ENCODE measurements at regions not wholly inside any gene's neighbourhood (a gene's known extent, or its start where the extent isn't known, plus 50 kb on each side); places are given as distances from the start of the nearest gene placed in this dataset.
"Not testable (repeated sequence)": the region's sequence is repeated elsewhere in the genome, so short reads cannot be mapped to it uniquely, and the experiment has no call there.

DNA sequence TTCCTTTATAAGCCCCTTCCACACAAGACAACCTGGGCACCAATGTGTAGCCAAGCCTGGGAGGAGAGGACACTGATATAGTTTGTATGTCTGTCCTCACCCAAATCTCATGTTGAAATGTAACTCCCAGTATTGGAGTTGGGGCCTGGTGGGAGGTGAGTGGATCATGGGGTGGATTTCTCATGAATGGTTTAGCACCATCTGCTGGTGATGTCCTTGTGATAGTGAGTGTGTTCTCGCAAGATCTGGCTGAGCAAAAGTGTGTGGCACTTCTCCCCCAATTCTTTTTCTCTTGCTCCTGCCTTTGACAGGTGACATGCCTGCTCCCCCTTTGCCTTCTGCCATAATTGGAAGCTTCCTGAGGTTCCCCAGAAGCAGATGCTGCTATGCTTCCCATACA, 135.8 kb downstream of the USP31 start:
- DNase-seq (ENCODE audit: low spot score) = peak; percentile 9
- in situ Hi-C loops (cut with HindIII; ENCODE audit: low sequenced_read_pairs) = no loop called here

DNA sequence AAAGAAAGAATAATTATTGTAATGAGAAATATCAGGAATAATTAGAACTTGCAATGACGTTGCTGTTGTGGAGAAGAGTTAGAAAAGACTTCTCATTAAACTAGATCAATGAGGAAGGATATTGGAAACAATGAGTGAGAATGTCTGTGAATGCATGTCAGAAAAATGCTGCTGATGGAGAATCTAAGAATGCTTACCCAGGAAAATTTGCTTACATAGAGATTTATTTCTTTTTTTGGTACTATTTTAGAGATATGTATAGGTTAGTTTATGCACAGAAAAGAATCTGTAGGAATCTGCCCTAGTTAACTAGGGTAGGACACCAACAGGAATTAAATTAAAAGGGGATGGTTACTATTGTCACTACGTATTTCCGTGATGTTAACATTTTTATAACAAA, 140.2 kb downstream of the USP31 start:
- no peak for DNase-seq (ENCODE audit: low spot score)
- in situ Hi-C loops (cut with HindIII; ENCODE audit: low sequenced_read_pairs) = no loop called here

DNA sequence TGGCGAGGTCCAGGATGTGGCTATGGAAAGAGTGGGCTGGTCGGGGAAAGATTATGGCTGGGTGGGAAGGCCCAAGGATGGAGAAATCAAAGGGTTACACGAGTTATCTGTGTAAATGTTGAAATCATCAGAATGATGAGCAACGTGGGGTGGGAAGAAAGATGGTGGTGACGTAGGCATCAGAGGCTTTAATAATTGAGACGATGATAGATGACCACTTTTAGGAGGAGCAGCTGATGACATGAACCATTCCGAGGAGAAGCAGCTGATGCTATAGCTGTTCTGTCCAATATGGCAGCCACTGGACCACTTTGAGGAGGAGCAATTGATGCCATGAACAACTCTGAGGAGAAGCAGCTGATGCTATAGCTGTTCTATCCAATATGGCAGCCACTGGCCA, 141.2 kb downstream of the USP31 start:
- no peak for DNase-seq (ENCODE audit: low spot score)
- in situ Hi-C loops (cut with HindIII; ENCODE audit: low sequenced_read_pairs) = no loop called here

DNA sequence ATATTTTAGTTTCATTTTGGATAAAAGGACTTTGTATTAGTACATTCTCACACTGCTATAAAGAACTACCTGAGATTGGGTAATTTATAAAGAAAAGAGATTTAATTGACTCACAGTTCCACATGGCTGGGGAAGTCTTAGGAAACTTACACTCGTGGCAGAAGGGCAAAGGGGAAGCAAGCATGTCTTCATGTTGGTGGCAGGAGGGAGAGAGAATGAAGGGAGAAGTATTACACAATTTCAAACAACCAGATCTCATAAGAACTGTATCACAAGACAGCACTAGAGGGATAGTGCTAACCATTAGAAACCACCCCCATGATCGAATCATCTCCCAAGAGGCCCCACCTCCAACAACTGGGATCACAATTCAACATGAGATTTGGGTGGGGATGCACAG, 142.9 kb downstream of the USP31 start:
- DNase-seq (ENCODE audit: low spot score) = no peak
- in situ Hi-C loops (cut with HindIII; ENCODE audit: low sequenced_read_pairs) = no loop called here

DNA sequence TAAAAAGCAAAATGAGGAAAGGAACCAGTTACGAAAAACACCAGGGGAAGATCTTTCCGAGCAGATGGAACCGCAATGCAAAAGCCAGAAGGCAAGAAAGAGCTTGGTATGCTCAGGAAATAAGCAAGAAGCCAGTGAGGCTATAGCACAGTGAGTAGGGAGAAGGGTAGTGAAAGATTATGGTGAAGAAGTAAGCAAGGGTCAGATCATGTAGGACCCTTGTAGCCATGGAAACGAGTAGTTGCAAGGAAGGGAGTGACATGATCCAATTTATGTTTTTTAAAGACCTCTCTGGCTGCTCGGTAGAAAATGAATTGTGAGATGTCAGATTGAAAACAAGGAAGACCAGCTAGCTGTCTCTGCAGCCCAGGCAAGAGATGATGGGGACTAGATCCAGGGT, 143.3 kb downstream of the USP31 start:
- in situ Hi-C loops (cut with HindIII; ENCODE audit: low sequenced_read_pairs) = no loop called here

DNA sequence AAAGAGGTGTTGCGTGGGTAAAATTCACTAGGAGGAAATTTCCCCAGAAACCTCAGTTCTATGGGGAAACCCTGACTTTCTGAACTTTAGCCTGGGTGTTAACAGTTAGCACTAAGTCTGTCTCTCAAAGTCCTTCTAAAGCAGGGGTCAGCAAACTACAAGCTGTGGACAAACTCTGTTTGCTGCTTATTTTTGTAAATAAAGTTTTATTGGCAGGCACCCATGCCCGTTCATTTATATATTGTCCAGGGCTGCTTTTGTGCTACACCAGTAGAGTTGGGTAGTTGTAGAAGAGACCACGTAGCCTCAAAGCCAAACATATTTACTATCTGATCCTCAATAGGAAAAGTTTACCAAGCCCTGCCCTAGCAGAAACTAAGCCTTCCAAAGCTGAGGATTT, 159.7 kb downstream of the USP31 start:
- DNase-seq (ENCODE audit: low spot score) = no peak

More for the DNA sequence above, 143.3 kb downstream of the USP31 start:
- no peak for DNase-seq (ENCODE audit: low spot score)

DNA sequence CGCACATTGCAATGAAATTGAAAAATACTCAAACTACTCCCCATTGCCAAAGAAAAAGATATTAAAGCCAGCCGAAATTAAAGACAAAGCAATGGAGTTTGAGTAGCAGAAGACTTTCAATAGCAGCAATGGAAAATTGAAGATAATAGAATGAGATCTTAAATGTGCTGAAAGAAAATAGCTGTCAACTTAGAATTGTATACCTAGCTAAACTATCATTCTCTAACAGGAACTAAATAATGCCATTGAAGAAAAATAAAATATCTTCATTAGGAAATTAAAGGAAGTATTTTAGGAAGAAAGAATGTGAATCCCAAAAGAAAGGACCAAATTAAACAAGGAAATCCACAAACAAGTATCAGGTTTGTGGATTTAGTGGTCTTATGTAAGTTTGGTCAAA, 165.6 kb downstream of the USP31 start:
- no peak for DNase-seq (ENCODE audit: low spot score)
- in situ Hi-C loops (cut with HindIII; ENCODE audit: low sequenced_read_pairs) = no loop called here

More for the DNA sequence above, 159.7 kb downstream of the USP31 start:
- in situ Hi-C loops (cut with HindIII; ENCODE audit: low sequenced_read_pairs) = no loop called here

DNA sequence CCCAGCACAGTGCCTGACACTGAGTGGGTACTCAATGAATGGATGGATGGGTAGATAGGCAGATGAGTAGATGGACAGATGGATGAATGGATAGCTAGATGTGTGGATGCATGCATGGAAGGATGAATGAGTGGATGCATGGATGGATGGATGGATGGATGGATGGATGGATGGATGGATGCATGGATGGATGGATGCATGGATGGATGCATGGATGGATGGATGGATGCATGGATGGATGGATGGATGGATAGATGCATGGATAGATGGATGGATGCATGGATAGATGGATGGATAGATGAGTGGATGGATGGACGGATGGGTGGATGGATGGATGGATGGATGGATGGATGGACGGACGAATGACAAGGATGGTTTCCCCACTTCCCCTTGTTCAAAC, 166.6 kb downstream of the HS3ST2 start:
- in situ Hi-C loops (cut with HindIII; ENCODE audit: low sequenced_read_pairs); DNase-seq (ENCODE audit: low spot score): not testable (repeated sequence)

DNA sequence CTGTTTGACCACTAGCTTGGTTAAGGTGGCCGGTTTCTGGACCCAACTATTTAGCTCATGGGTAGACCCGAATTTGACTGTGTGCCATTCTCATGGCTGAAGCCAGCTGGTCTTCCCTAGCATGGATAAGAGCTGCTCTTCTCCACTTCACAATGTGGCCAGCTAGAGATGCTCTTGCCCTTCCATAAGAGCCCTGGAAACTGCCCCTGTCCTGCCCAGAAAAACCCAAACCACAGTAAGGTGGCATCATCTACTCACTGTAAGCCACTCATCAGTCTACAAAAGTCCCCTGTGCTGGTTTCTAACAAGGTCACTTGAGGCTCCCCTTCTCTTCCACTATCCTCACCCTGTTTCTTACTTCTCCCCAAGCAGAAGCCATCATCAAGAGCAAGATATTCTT, 165.1 kb downstream of the HS3ST2 start:
- DNase-seq (ENCODE audit: low spot score) = no peak
- in situ Hi-C loops (cut with HindIII; ENCODE audit: low sequenced_read_pairs) = no loop called here

DNA sequence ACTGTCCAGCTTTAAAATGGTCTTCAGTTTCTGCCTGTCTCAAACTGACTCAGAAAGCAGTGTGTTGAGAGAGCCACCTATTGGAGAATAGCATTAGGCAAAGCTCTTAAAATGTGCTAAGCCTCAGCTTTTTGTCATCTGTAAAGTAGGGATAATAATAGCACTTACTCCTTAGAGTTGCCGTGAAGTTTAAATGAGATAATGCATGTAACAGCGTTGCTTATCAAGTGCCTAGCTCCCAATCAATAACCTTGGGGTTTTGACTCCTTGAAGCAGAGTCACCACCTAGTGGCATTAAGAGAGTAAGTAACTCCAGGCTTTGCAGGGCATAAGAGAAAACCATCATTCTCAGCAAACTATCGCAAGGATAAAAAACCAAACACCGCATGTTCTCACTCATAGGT, 163.3 kb downstream of the HS3ST2 start:
- DNase-seq (ENCODE audit: low spot score) = peak; percentile 7
- in situ Hi-C loops (cut with HindIII; ENCODE audit: low sequenced_read_pairs) = no loop called here

DNA sequence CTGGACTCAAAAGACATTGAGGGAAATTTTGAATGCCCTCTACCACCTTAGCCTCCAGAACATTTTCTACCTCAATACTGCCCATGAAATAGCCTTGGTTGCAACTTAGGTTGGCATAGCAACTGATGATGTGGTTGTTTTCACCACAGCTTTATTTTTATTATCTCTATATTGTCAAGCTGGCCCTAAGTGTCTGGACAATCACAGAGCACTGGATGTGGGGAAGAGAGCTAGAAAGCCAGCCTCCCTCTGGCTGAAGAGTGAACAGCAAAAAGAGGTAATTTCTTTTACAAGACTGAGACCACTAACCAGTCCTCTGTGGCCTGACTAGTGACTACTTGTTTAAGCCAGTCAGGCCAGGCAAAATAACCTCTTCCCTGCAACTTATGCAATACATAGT, 159.6 kb downstream of the HS3ST2 start:
- in situ Hi-C loops (cut with HindIII; ENCODE audit: low sequenced_read_pairs) = no loop called here
- no peak for DNase-seq (ENCODE audit: low spot score)

DNA sequence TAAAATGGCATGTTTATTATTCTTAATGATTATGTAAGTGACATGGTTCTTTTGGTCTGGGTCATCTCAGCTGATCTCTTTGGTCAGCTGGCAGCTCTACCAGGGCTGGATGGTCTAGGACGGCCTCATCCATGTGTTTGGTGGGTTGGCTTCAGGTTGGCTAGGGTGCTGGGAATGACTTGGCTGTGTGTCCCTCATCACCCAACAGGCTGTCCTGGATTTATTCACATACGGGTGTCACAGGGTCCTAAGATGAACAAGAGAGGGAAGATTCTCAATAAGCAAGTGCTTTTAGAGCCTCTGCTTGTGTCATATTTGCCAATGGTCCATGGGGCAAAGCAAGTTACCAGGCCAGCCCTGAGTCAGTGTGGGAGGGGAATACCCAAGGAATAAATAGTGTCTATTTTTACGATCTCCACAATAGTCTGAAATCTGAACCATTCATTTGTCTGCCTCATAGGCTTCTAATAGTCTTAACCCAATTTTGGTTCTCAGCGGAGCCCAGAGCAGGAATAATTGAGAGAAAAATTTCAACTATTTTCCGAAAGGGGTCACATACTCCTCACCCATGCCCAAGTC, 157.5 kb downstream of the HS3ST2 start:
- in situ Hi-C loops (cut with HindIII; ENCODE audit: low sequenced_read_pairs) = no loop called here
- DNase-seq (ENCODE audit: low spot score) = no peak

DNA sequence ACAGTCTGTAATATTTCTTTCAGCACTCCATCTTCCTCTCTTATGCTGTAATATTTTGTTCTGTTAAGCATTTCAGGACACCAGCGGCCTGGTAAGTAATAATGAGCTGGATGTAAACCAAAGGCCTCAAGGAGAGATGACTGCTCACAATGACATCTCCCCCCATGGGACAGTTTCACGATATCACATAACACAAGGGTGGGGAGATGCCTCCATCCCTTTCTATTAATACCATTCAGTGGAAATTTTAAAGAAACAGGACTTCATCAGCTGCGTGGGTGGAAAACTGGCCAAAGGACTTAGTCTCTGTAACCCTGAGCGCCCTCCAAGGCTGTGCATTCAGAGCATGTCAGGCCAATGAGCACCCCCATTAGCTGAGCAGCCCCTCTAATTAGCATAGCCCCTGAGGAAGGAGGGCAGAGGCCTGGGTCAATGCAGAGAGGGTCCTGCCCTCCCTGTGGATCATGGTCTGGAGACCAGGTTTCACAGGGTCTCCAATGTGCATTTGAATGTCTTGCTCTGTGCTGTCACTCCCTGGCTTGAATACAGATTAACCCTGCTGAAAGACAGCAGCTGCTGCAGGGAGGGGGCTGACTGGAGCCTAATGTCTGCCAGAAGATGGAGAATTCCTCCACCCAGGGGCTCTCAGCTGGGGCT, 156.4 kb downstream of the HS3ST2 start:
- in situ Hi-C loops (cut with HindIII; ENCODE audit: low sequenced_read_pairs) = no loop called here
- no peak for DNase-seq (ENCODE audit: low spot score)

DNA sequence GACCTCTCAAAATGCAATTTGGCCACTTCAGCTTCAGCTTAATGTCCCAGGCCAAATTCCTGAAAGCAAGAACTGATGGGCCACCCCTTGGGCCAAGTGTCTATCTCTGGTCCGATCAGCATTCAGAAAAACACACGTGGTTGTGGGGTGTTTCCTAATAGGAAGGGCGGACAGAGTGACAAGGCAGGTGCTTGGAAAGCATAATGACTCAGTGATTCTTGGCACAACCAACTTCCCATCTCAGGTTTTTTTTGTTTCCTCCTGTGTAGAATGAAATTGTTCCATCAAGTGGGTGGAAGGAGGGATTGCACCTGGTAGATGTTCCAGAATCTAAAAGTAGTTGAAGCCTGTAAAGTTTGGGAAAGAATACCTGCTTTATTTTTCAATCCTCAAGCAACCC, 155.6 kb downstream of the HS3ST2 start:
- in situ Hi-C loops (cut with HindIII; ENCODE audit: low sequenced_read_pairs) = no loop called here
- DNase-seq (ENCODE audit: low spot score) = no peak

DNA sequence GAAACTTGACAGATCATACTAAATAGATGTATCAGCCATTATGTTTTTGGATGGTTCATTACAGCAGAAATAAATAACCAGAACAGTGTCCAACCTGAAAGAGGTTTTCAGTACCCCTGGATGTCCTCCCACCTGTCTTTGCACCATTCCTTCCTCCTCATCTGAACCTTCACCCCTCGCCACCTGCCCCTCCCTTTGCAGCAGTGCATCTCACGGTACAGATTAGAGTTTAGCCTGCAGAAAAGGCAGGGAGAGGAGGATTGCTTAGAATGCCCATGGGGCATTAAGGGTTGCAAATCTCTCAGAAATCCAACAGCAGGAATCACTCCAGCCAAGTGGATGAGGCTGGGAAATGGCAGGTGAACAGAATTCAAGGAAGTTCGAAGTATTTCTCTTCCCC, 155.0 kb downstream of the HS3ST2 start:
- in situ Hi-C loops (cut with HindIII; ENCODE audit: low sequenced_read_pairs) = no loop called here
- no peak for DNase-seq (ENCODE audit: low spot score)

DNA sequence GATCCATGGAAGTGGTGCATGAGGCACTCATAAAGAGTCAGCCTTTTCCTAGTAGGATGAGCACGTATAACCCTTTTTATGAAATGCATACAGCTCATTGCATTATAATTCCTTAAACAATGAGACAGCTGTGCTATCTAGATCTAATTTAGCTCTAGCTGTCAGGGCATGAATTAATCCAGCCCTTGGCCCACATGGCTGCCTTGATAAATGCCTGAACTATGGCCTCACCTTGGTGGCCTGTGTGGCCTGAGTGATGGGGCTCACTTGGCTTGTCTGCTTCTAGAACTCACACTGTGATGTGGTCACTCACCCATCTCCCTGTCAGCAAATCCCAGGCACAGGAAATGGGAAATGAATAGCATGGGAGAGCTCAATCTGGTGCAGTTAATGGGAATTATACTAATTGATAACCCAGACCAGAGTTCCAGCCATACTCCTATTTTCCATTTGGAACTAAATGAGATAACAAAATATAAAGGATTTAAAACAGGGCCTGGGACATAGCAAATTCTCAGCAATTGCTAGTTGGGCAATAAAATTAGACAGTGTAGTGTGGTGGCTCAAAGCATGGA, 153.6 kb downstream of the HS3ST2 start:
- in situ Hi-C loops (cut with HindIII; ENCODE audit: low sequenced_read_pairs) = no loop called here
- no peak for DNase-seq (ENCODE audit: low spot score)
